A673 (cell line): ENCODE measurements at regions not wholly inside any gene's neighbourhood (a gene's known extent, or its start where the extent isn't known, plus 50 kb on each side); places are given as distances from the start of the nearest gene placed in this dataset.

Experiments
- BruUV-seq: library from RNA; stranded (reverse); fragments of 400-500 nt; replicated peaks from 2 replicates; lab custom pipeline; 2021; lab: Mats Ljungman, UMichigan
- CTCF ChIA-PET: fragments of 300-600 bp; sonication (Branson Sonifier 250); formaldehyde crosslinking; loops from one replicate; lab custom pipeline; 2022; ENCODE audit warnings: antibody characterized with exemption; lab: Charles Lee
- POLR2A ChIA-PET: fragments of 300-600 bp; sonication (Branson Sonifier 250); formaldehyde crosslinking; loops from one replicate; lab custom pipeline; 2022; ENCODE audit warnings: antibody characterized with exemption; ENCODE audit not compliant: low non-redundant PET; lab: Charles Lee
- DNase-seq: peaks from one replicate; pipeline ENCODE4 v3.0.0-alpha.2; 2015; ENCODE audit warnings: low spot score
- H3K27ac ChIP-seq: fragments of 200-600 bp; sonication (generic); 2 replicates; pipeline ENCODE4 v1.5.1; 2016; ENCODE audit warnings: mixed run types, low read depth, mild to moderate bottlenecking, mixed read lengths, antibody characterized with exemption, low read length; ENCODE audit not compliant: poor library complexity, severe bottlenecking
- H3K27me3 ChIP-seq: fragments of 200-600 bp; sonication (generic); replicated peaks from 2 replicates; pipeline ENCODE4 v1.6.1; 2017; ENCODE audit warnings: mixed run types, low read depth, mild to moderate bottlenecking, mixed read lengths, antibody characterized with exemption, low read length; ENCODE audit not compliant: insufficient read depth, poor library complexity
- H3K36me3 ChIP-seq: fragments of 200-600 bp; sonication (generic); 2 replicates; pipeline ENCODE4 v1.6.1; 2016; ENCODE audit warnings: mixed run types, mild to moderate bottlenecking, mixed read lengths, antibody characterized with exemption, low read length; ENCODE audit not compliant: insufficient read depth, poor library complexity, severe bottlenecking
- H3K4me1 ChIP-seq: fragments of 200-600 bp; sonication (generic); 2 replicates; pipeline ENCODE4 v1.6.1; 2017; ENCODE audit warnings: mixed run types, mild to moderate bottlenecking, mixed read lengths, antibody characterized with exemption, low read length; ENCODE audit not compliant: insufficient read depth, poor library complexity, severe bottlenecking
- H3K4me3 ChIP-seq: fragments of 200-600 bp; sonication (generic); 2 replicates; pipeline ENCODE4 v1.5.1; 2016; ENCODE audit warnings: low read depth, mixed run types, mild to moderate bottlenecking, mixed read lengths, low read length; ENCODE audit not compliant: poor library complexity, severe bottlenecking
- H3K9me3 ChIP-seq: fragments of 200-600 bp; sonication (generic); 2 replicates; pipeline ENCODE4 v1.6.1; 2016; ENCODE audit warnings: mixed run types, low read depth, mild to moderate bottlenecking, mixed read lengths, antibody characterized with exemption, low read length; ENCODE audit not compliant: poor library complexity, severe bottlenecking
- CTCF ChIP-seq: fragments of 300-800, 200-600 bp; sonication (generic); conservative IDR thresholded peaks from 2 replicates; pipeline ENCODE4 v1.5.1; 2017; ENCODE audit warnings: low read depth, mild to moderate bottlenecking, antibody characterized with exemption, low read length, moderate library complexity, mixed read lengths
- EZH2 ChIP-seq: fragments of 200-600 bp; sonication (generic); IDR thresholded peaks from 2 replicates; pipeline ENCODE4 v1.6.1; 2017; ENCODE audit warnings: borderline replicate concordance, low read depth, mild to moderate bottlenecking, mixed read lengths, antibody characterized with exemption, low read length; ENCODE audit not compliant: poor library complexity, severe bottlenecking
- intact Hi-C: fragments of 100-400 bp; cut with micrococcal nuclease; formaldehyde crosslinking; loops from one replicate; pipeline ENCODE4 v1.10.0; 2022; ENCODE audit not compliant: unreplicated experiment

- intact Hi-C loops, result no loop called here
Measured at GRCh38 chr6:147654103-147654845, 145.8 kb downstream of the SAMD5 start.

GRCh38 chr6:147660334-147661311, 152.1 kb downstream of the SAMD5 start:
- no peak for DNase-seq
- H3K9me3 ChIP-seq, result no peaks in the 10 kb centered on the region
- no peak overlapping the region for H3K4me3 ChIP-seq
- H3K27me3 ChIP-seq, result no peaks in the 10 kb centered on the region
- ChIA-PET POLR2A (no interaction called here), CTCF (no interaction called here)
- intact Hi-C loops, result no loop called here
- no peak overlapping the region for H3K27ac ChIP-seq
- H3K36me3 ChIP-seq, result no peaks in the 10 kb centered on the region
- TF ChIP-seq CTCF (no peak), EZH2 (no peak)
- no TSS peak for BruUV-seq
- H3K4me1 ChIP-seq, result peaks cover 14% of the 10 kb centered on the region

More at GRCh38 chr6:147654103-147654845, 145.8 kb downstream of the SAMD5 start:
- H3K4me1 ChIP-seq, result peaks cover 19% of the 10 kb centered on the region
- ChIA-PET POLR2A (no interaction called here), CTCF (no interaction called here)
- H3K9me3 ChIP-seq, result no peaks in the 10 kb centered on the region
- BruUV-seq, result no TSS peak
- no peak for DNase-seq
- no peaks in the 10 kb centered on the region for H3K36me3 ChIP-seq
- H3K27ac ChIP-seq, result no peak overlapping the region
- no peaks in the 10 kb centered on the region for H3K27me3 ChIP-seq
- TF ChIP-seq EZH2, result no peak
- TF ChIP-seq CTCF, result no peak
- H3K4me3 ChIP-seq, result no peak overlapping the region

GRCh38 chr6:147662646-147663045, 154.2 kb downstream of the SAMD5 start:
- peaks cover 14% of the 10 kb centered on the region for H3K4me1 ChIP-seq
- TF ChIP-seq CTCF (no peak), EZH2 (no peak)
- no peak overlapping the region for H3K4me3 ChIP-seq
- POLR2A ChIA-PET, result no interaction called here
- H3K27me3 ChIP-seq, result no peaks in the 10 kb centered on the region
- no peak overlapping the region for H3K27ac ChIP-seq
- CTCF ChIA-PET, result no interaction called here
- intact Hi-C loops, result no loop called here
- no peaks in the 10 kb centered on the region for H3K36me3 ChIP-seq
- no peaks in the 10 kb centered on the region for H3K9me3 ChIP-seq
- BruUV-seq, result no TSS peak
- no peak for DNase-seq
